HL-60 (cell line): ENCODE measurements at regions not wholly inside any gene's neighbourhood (a gene's known extent, or its start where the extent isn't known, plus 50 kb on each side); places are given as distances from the start of the nearest gene placed in this dataset.

Experiments used
- POLR2AphosphoS5 ChIP-seq: IDR thresholded peaks from 2 replicates; pipeline ENCODE4 v1.6.1; 2012; ENCODE audit warnings: low read depth
- TF ChIP-seq, protein P1 (sequence below): IDR thresholded peaks from one replicate; pipeline ENCODE4 v1.5.1; 2011; ENCODE audit warnings: low read length, control low read depth, inconsistent platforms; ENCODE audit not compliant: insufficient read depth

- TF ChIP-seq, protein P1, sequence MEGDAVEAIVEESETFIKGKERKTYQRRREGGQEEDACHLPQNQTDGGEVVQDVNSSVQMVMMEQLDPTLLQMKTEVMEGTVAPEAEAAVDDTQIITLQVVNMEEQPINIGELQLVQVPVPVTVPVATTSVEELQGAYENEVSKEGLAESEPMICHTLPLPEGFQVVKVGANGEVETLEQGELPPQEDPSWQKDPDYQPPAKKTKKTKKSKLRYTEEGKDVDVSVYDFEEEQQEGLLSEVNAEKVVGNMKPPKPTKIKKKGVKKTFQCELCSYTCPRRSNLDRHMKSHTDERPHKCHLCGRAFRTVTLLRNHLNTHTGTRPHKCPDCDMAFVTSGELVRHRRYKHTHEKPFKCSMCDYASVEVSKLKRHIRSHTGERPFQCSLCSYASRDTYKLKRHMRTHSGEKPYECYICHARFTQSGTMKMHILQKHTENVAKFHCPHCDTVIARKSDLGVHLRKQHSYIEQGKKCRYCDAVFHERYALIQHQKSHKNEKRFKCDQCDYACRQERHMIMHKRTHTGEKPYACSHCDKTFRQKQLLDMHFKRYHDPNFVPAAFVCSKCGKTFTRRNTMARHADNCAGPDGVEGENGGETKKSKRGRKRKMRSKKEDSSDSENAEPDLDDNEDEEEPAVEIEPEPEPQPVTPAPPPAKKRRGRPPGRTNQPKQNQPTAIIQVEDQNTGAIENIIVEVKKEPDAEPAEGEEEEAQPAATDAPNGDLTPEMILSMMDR, result no peak
- TF ChIP-seq POLR2AphosphoS5, result no peak
These were observed 533.2 kb downstream of the REEP3 start for GRCh38 chr10:64054392-64054791.
